MG63 (cell line): ENCODE measurements at regions not wholly inside any gene's neighbourhood (a gene's known extent, or its start where the extent isn't known, plus 50 kb on each side); places are given as distances from the start of the nearest gene placed in this dataset.
A peak's percentile ranks its signal among the peaks of the same experiment; 100 is the strongest.

Experiments used
- DNase-seq: peaks from one replicate; pipeline ENCODE4 v3.0.0-alpha.2; 2020
- H3K27me3 ChIP-seq: fragments of 250-450 bp; sonication (Bioruptor Pico); 2 replicates; pipeline ENCODE4 v1.5.1; 2020; ENCODE audit warnings: mild to moderate bottlenecking, moderate library complexity
- H3K36me3 ChIP-seq: fragments of 250-450 bp; sonication (Bioruptor Pico); 2 replicates; pipeline ENCODE4 v1.5.1; 2020; ENCODE audit warnings: mild to moderate bottlenecking, moderate library complexity
- H3K4me3 ChIP-seq: fragments of 250-450 bp; sonication (Bioruptor Pico); 2 replicates; pipeline ENCODE4 v1.5.1; 2020; ENCODE audit warnings: mild to moderate bottlenecking, moderate library complexity
- H3K9me3 ChIP-seq: fragments of 250-450 bp; sonication (Bioruptor Pico); 2 replicates; pipeline ENCODE4 v1.5.1; 2020; ENCODE audit warnings: mild to moderate bottlenecking, moderate library complexity

- no peaks in the 10 kb centered on the region for H3K9me3 ChIP-seq
- H3K27me3 ChIP-seq, result no peaks in the 10 kb centered on the region
- no peaks in the 10 kb centered on the region for H3K36me3 ChIP-seq
- no peak overlapping the region for H3K4me3 ChIP-seq
- no peak for DNase-seq
These were observed 586.9 kb upstream of the NR3C2 start for GRCh38 chr4:149029056-149029651.

- Histone ChIP-seq H3K27me3 (no peaks in the 10 kb centered on the region), H3K4me3 (no peak overlapping the region), H3K36me3 (no peaks in the 10 kb centered on the region), H3K9me3 (no peaks in the 10 kb centered on the region)
- DNase-seq, result no peak
These were observed 584.5 kb upstream of the NR3C2 start for GRCh38 chr4:149026696-149027095.

- no peak for DNase-seq
- H3K36me3 ChIP-seq, result no peaks in the 10 kb centered on the region
- H3K9me3 ChIP-seq, result no peaks in the 10 kb centered on the region
These were observed 575.0 kb upstream of the NR3C2 start for GRCh38 chr4:149017002-149017734.

GRCh38 chr4:149009223-149009622 lies 567.0 kb upstream of the NR3C2 start:
- Histone ChIP-seq H3K36me3 (no peaks in the 10 kb centered on the region), H3K27me3 (no peaks in the 10 kb centered on the region), H3K4me3 (no peak overlapping the region), H3K9me3 (no peaks in the 10 kb centered on the region)
- no peak for DNase-seq

More at GRCh38 chr4:149017002-149017734, 575.0 kb upstream of the NR3C2 start:
- Histone ChIP-seq H3K27me3 (no peaks in the 10 kb centered on the region), H3K4me3 (no peak overlapping the region)

GRCh38 chr4:149008415-149009025 lies 566.3 kb upstream of the NR3C2 start:
- Histone ChIP-seq H3K4me3 (no peak overlapping the region), H3K27me3 (no peaks in the 10 kb centered on the region), H3K9me3 (no peaks in the 10 kb centered on the region), H3K36me3 (no peaks in the 10 kb centered on the region)
- no peak for DNase-seq

GRCh38 chr4:149005191-149005590 lies 563.0 kb upstream of the NR3C2 start:
- DNase-seq, result no peak
- H3K9me3 ChIP-seq, result no peaks in the 10 kb centered on the region
- H3K27me3 ChIP-seq, result no peaks in the 10 kb centered on the region
- no peaks in the 10 kb centered on the region for H3K36me3 ChIP-seq
- no peak overlapping the region for H3K4me3 ChIP-seq

GRCh38 chr4:148999924-149000323 lies 557.7 kb upstream of the NR3C2 start:
- no peaks in the 10 kb centered on the region for H3K27me3 ChIP-seq

GRCh38 chr4:148998719-148999118 lies 556.5 kb upstream of the NR3C2 start:
- Histone ChIP-seq H3K9me3 (no peaks in the 10 kb centered on the region), H3K4me3 (no peak overlapping the region), H3K36me3 (no peaks in the 10 kb centered on the region), H3K27me3 (no peaks in the 10 kb centered on the region)
- DNase-seq, result peak; percentile 2

More at GRCh38 chr4:148999924-149000323, 557.7 kb upstream of the NR3C2 start:
- Histone ChIP-seq H3K4me3 (no peak overlapping the region), H3K9me3 (no peaks in the 10 kb centered on the region), H3K36me3 (no peaks in the 10 kb centered on the region)
- no peak for DNase-seq

- no peak overlapping the region for H3K4me3 ChIP-seq
- no peak for DNase-seq
- H3K36me3 ChIP-seq, result no peaks in the 10 kb centered on the region
- no peaks in the 10 kb centered on the region for H3K27me3 ChIP-seq
- no peaks in the 10 kb centered on the region for H3K9me3 ChIP-seq
These were observed 544.7 kb upstream of the NR3C2 start for GRCh38 chr4:148986951-148987350.

- Histone ChIP-seq H3K27me3 (no peaks in the 10 kb centered on the region), H3K9me3 (no peaks in the 10 kb centered on the region), H3K36me3 (no peaks in the 10 kb centered on the region), H3K4me3 (no peak overlapping the region)
- no peak for DNase-seq
These were observed 542.7 kb upstream of the NR3C2 start for GRCh38 chr4:148984951-148985350.

GRCh38 chr4:148982200-148982599 lies 540.0 kb upstream of the NR3C2 start:
- no peaks in the 10 kb centered on the region for H3K9me3 ChIP-seq
- no peaks in the 10 kb centered on the region for H3K36me3 ChIP-seq
- DNase-seq, result no peak
- H3K4me3 ChIP-seq, result no peak overlapping the region
- no peaks in the 10 kb centered on the region for H3K27me3 ChIP-seq

- H3K27me3 ChIP-seq, result no peaks in the 10 kb centered on the region
- no peaks in the 10 kb centered on the region for H3K36me3 ChIP-seq
- no peaks in the 10 kb centered on the region for H3K9me3 ChIP-seq
- no peak overlapping the region for H3K4me3 ChIP-seq
- DNase-seq, result peak; percentile 10
These were observed 538.7 kb upstream of the NR3C2 start for GRCh38 chr4:148980782-148981480.

GRCh38 chr4:148978301-148978700 lies 536.1 kb upstream of the NR3C2 start:
- Histone ChIP-seq H3K36me3 (no peaks in the 10 kb centered on the region), H3K4me3 (no peak overlapping the region), H3K27me3 (no peaks in the 10 kb centered on the region), H3K9me3 (no peaks in the 10 kb centered on the region)
- no peak for DNase-seq

GRCh38 chr4:148975464-148975863 lies 533.2 kb upstream of the NR3C2 start:
- DNase-seq, result no peak
- no peaks in the 10 kb centered on the region for H3K36me3 ChIP-seq
- no peaks in the 10 kb centered on the region for H3K27me3 ChIP-seq
- H3K9me3 ChIP-seq, result no peaks in the 10 kb centered on the region
- H3K4me3 ChIP-seq, result no peak overlapping the region

GRCh38 chr4:148965080-148965479 lies 522.9 kb upstream of the NR3C2 start:
- H3K9me3 ChIP-seq, result no peaks in the 10 kb centered on the region
- no peaks in the 10 kb centered on the region for H3K27me3 ChIP-seq
- H3K36me3 ChIP-seq, result no peaks in the 10 kb centered on the region
- DNase-seq, result no peak
- H3K4me3 ChIP-seq, result no peak overlapping the region

- DNase-seq, result no peak
- Histone ChIP-seq H3K4me3 (no peak overlapping the region), H3K36me3 (no peaks in the 10 kb centered on the region), H3K27me3 (no peaks in the 10 kb centered on the region), H3K9me3 (no peaks in the 10 kb centered on the region)
These were observed 522.2 kb upstream of the NR3C2 start for GRCh38 chr4:148964456-148964855.

GRCh38 chr4:148962539-148963290 lies 520.5 kb upstream of the NR3C2 start:
- H3K4me3 ChIP-seq, result no peak overlapping the region
- H3K9me3 ChIP-seq, result no peaks in the 10 kb centered on the region
- DNase-seq, result no peak
- no peaks in the 10 kb centered on the region for H3K27me3 ChIP-seq
- no peaks in the 10 kb centered on the region for H3K36me3 ChIP-seq
